ENCODE measurements at regions not wholly inside any gene's neighbourhood (a gene's known extent, or its start where the extent isn't known, plus 50 kb on each side); places are given as distances from the start of the nearest gene placed in this dataset.

GRCh38 chr5:118243613-118244012 lies 744.7 kb downstream of the DTWD2 start:
- Histone ChIP-seq H3K4me3 (replicated peaks; ENCODE audit: low read depth, low read length) (no peak overlapping the region), H3K27me3 (replicated peaks; ENCODE audit: control insufficient read depth, insufficient read depth, low read length) (no peaks in the 10 kb centered on the region), H3K36me3 (ENCODE audit: control insufficient read depth, insufficient read depth, low read length) (no peaks in the 10 kb centered on the region)
- no peak for TF ChIP-seq CTCF (IDR thresholded peaks at IDR 0.05; ENCODE audit: insufficient read depth, low read length, poor library complexity, severe bottlenecking)
- DNase-seq (ENCODE audit: extremely low read depth, insufficient read length): no peak

GRCh38 chr5:118243068-118243467 lies 745.3 kb downstream of the DTWD2 start:
- no peak for TF ChIP-seq CTCF (IDR thresholded peaks at IDR 0.05; ENCODE audit: insufficient read depth, low read length, poor library complexity, severe bottlenecking)
- Histone ChIP-seq H3K4me3 (replicated peaks; ENCODE audit: low read depth, low read length) (no peak overlapping the region), H3K27me3 (replicated peaks; ENCODE audit: control insufficient read depth, insufficient read depth, low read length) (no peaks in the 10 kb centered on the region), H3K36me3 (ENCODE audit: control insufficient read depth, insufficient read depth, low read length) (no peaks in the 10 kb centered on the region)
- no peak for DNase-seq (ENCODE audit: extremely low read depth, insufficient read length)

GRCh38 chr5:118236108-118236849 lies 752.1 kb downstream of the DTWD2 start:
- Histone ChIP-seq H3K4me3 (replicated peaks; ENCODE audit: low read depth, low read length) (no peak overlapping the region), H3K27me3 (replicated peaks; ENCODE audit: control insufficient read depth, insufficient read depth, low read length) (no peaks in the 10 kb centered on the region), H3K36me3 (ENCODE audit: control insufficient read depth, insufficient read depth, low read length) (no peaks in the 10 kb centered on the region)
- DNase-seq (ENCODE audit: extremely low read depth, insufficient read length): peak; percentile 32
- no peak for TF ChIP-seq CTCF (IDR thresholded peaks at IDR 0.05; ENCODE audit: insufficient read depth, low read length, poor library complexity, severe bottlenecking)

- TF ChIP-seq CTCF (IDR thresholded peaks at IDR 0.05; ENCODE audit: insufficient read depth, low read length, poor library complexity, severe bottlenecking): no peak
- H3K36me3 ChIP-seq (ENCODE audit: control insufficient read depth, insufficient read depth, low read length): no peaks in the 10 kb centered on the region
- no peak for DNase-seq (ENCODE audit: extremely low read depth, insufficient read length)
- H3K4me3 ChIP-seq (replicated peaks; ENCODE audit: low read depth, low read length): no peak overlapping the region
- H3K27me3 ChIP-seq (replicated peaks; ENCODE audit: control insufficient read depth, insufficient read depth, low read length): no peaks in the 10 kb centered on the region
Measured at GRCh38 chr5:118233606-118234005, 754.7 kb downstream of the DTWD2 start.

- DNase-seq (ENCODE audit: extremely low read depth, insufficient read length): no peak
- TF ChIP-seq CTCF (IDR thresholded peaks at IDR 0.05; ENCODE audit: insufficient read depth, low read length, poor library complexity, severe bottlenecking): no peak
- Histone ChIP-seq H3K36me3 (ENCODE audit: control insufficient read depth, insufficient read depth, low read length) (no peaks in the 10 kb centered on the region), H3K4me3 (replicated peaks; ENCODE audit: low read depth, low read length) (no peak overlapping the region), H3K27me3 (replicated peaks; ENCODE audit: control insufficient read depth, insufficient read depth, low read length) (no peaks in the 10 kb centered on the region)
Measured at GRCh38 chr5:118228489-118228888, 759.9 kb downstream of the DTWD2 start.

GRCh38 chr5:118224546-118224945 lies 763.8 kb downstream of the DTWD2 start:
- H3K4me3 ChIP-seq (replicated peaks; ENCODE audit: low read depth, low read length): no peak overlapping the region
- DNase-seq (ENCODE audit: extremely low read depth, insufficient read length): no peak

More at GRCh38 chr5:118224546-118224945, 763.8 kb downstream of the DTWD2 start:
- Histone ChIP-seq H3K36me3 (ENCODE audit: control insufficient read depth, insufficient read depth, low read length) (no peaks in the 10 kb centered on the region), H3K27me3 (replicated peaks; ENCODE audit: control insufficient read depth, insufficient read depth, low read length) (no peaks in the 10 kb centered on the region)
- TF ChIP-seq CTCF (IDR thresholded peaks at IDR 0.05; ENCODE audit: insufficient read depth, low read length, poor library complexity, severe bottlenecking): no peak

All from GM06990 (cell line).